HEK293 (cell line): ENCODE measurements at regions not wholly inside any gene's neighbourhood (a gene's known extent, or its start where the extent isn't known, plus 50 kb on each side); places are given as distances from the start of the nearest gene placed in this dataset.
"Not testable (repeated sequence)": the region's sequence is repeated elsewhere in the genome, so short reads cannot be mapped to it uniquely, and the experiment has no call there.

Experiments
- CTCF ChIA-PET: fragments of 350-600 bp; formaldehyde crosslinking; extraction: SDS; loops from one replicate; lab custom pipeline; 2021; ENCODE audit warnings: antibody characterized with exemption; lab: Yijun Ruan, JAX
- POLR2A ChIA-PET: fragments of 300-600 bp; formaldehyde crosslinking; extraction: SDS; loops from one replicate; lab custom pipeline; 2020; ENCODE audit warnings: antibody characterized with exemption, inconsistent platforms; lab: Yijun Ruan, JAX
- H3K27ac ChIP-seq: fragments of 200-500 bp; sonication (Bioruptor generic); 2 replicates; pipeline ENCODE4 v1.5.1; 2014; ENCODE audit warnings: low read depth, low read length, control low read depth, inconsistent platforms; ENCODE audit errors: extremely low read depth
- H3K36me3 ChIP-seq, 2 experiments: fragments of 200-500 bp in 1 of 2; sonication (Bioruptor generic) in 1 of 2; 1 replicate in 1 of 2; 2 replicates in 1 of 2; pipeline ENCODE4 v1.5.1; 2014 to 2017; ENCODE audit warnings: inconsistent platforms in 2 of 2, low read length in 2 of 2; ENCODE audit not compliant: control insufficient read depth in 2 of 2, insufficient read depth in 1 of 2
- H3K4me1 ChIP-seq: fragments of 200-500 bp; sonication (Bioruptor generic); 2 replicates; pipeline ENCODE4 v1.5.1; 2014; ENCODE audit warnings: mild to moderate bottlenecking, low read length, inconsistent platforms; ENCODE audit not compliant: control insufficient read depth, insufficient read depth
- H3K4me3 ChIP-seq: 2 replicates; pipeline ENCODE4 v1.5.1; 2011; ENCODE audit warnings: low read depth, mild to moderate bottlenecking, control low read depth, low read length, moderate library complexity
- H3K9me3 ChIP-seq: fragments of 200-500 bp; sonication (Bioruptor generic); 2 replicates; pipeline ENCODE4 v1.5.1; 2014; ENCODE audit warnings: low read depth, low read length, inconsistent platforms; ENCODE audit not compliant: control insufficient read depth, insufficient read depth
- TCF7L2 ChIP-seq: IDR thresholded peaks from 2 replicates; pipeline ENCODE4 v1.6.1; 2011; ENCODE audit warnings: low read depth, mild to moderate bottlenecking, inconsistent platforms, low read length, moderate library complexity, borderline replicate concordance
- ZBTB10 ChIP-seq: fragments of 450-650 bp; formaldehyde crosslinking; IDR thresholded peaks from 2 replicates; pipeline ENCODE4 v1.5.1; 2016; ENCODE audit warnings: missing biosample characterization, missing genetic modification characterization
- ZBTB17 ChIP-seq: fragments of 450-650 bp; formaldehyde crosslinking; IDR thresholded peaks from 2 replicates; pipeline ENCODE4 v1.5.1; 2016; ENCODE audit warnings: missing biosample characterization, missing genetic modification characterization
- ZBTB7A ChIP-seq: fragments of 450-650 bp; formaldehyde crosslinking; IDR thresholded peaks from 2 replicates; pipeline ENCODE4 v1.5.1; 2016; ENCODE audit warnings: low read depth, missing biosample characterization, missing genetic modification characterization
- ZFP3 ChIP-seq: fragments of 450-650 bp; formaldehyde crosslinking; IDR thresholded peaks from 2 replicates; pipeline ENCODE4 v1.5.1; 2016; ENCODE audit warnings: low read depth, missing biosample characterization, missing genetic modification characterization
- ZFP41 ChIP-seq: fragments of 450-650 bp; formaldehyde crosslinking; IDR thresholded peaks from 2 replicates; pipeline ENCODE4 v1.5.1; 2016; ENCODE audit warnings: missing biosample characterization, missing genetic modification characterization, borderline replicate concordance
- ZNF140 ChIP-seq: fragments of 450-650 bp; formaldehyde crosslinking; IDR thresholded peaks from 2 replicates; pipeline ENCODE4 v1.5.1; 2016; ENCODE audit warnings: missing biosample characterization, missing genetic modification characterization
- ZNF19 ChIP-seq: fragments of 450-650 bp; formaldehyde crosslinking; IDR thresholded peaks from 2 replicates; pipeline ENCODE4; 2016; ENCODE audit warnings: missing biosample characterization, missing genetic modification characterization, low read depth
- ZNF211 ChIP-seq: fragments of 450-650 bp; formaldehyde crosslinking; IDR thresholded peaks from 2 replicates; pipeline ENCODE4 v1.5.1; 2016; ENCODE audit warnings: low read depth, missing biosample characterization, missing genetic modification characterization
- ZNF23 ChIP-seq: fragments of 450-650 bp; formaldehyde crosslinking; IDR thresholded peaks from 2 replicates; pipeline ENCODE4 v1.5.1; 2016; ENCODE audit warnings: missing biosample characterization, missing genetic modification characterization, borderline replicate concordance
- ZNF302 ChIP-seq: fragments of 450-650 bp; formaldehyde crosslinking; IDR thresholded peaks from 2 replicates; pipeline ENCODE4 v1.5.1; 2016; ENCODE audit warnings: missing biosample characterization, missing genetic modification characterization, low read depth
- ZNF341 ChIP-seq: fragments of 450-650 bp; formaldehyde crosslinking; IDR thresholded peaks from 2 replicates; pipeline ENCODE4; 2016; ENCODE audit warnings: low read depth, missing biosample characterization, missing genetic modification characterization
- ZNF501 ChIP-seq: fragments of 450-650 bp; formaldehyde crosslinking; IDR thresholded peaks from 2 replicates; pipeline ENCODE4 v1.5.1; 2016; ENCODE audit warnings: missing biosample characterization, missing genetic modification characterization
- ZNF518A ChIP-seq: fragments of 450-650 bp; formaldehyde crosslinking; conservative IDR thresholded peaks from 2 replicates; pipeline ENCODE4 v1.5.1; 2016; ENCODE audit warnings: low read depth, missing biosample characterization, missing genetic modification characterization
- ZNF530 ChIP-seq: fragments of 450-650 bp; formaldehyde crosslinking; IDR thresholded peaks from 2 replicates; pipeline ENCODE4 v1.5.1; 2016; ENCODE audit warnings: low read depth, missing biosample characterization, missing genetic modification characterization
- ZNF544 ChIP-seq: fragments of 450-650 bp; formaldehyde crosslinking; IDR thresholded peaks from 2 replicates; pipeline ENCODE4 v1.5.0; 2017; ENCODE audit warnings: missing biosample characterization, missing genetic modification characterization
- ZNF548 ChIP-seq: fragments of 450-650 bp; formaldehyde crosslinking; IDR thresholded peaks from 2 replicates; pipeline ENCODE4 v1.5.1; 2016; ENCODE audit warnings: missing biosample characterization, missing genetic modification characterization
- ZNF580 ChIP-seq: fragments of 450-650 bp; formaldehyde crosslinking; IDR thresholded peaks from 2 replicates; pipeline ENCODE4 v1.5.1; 2016; ENCODE audit warnings: missing biosample characterization, missing genetic modification characterization
- ZNF596 ChIP-seq: fragments of 450-650 bp; IDR thresholded peaks from 2 replicates; pipeline ENCODE4 v1.5.0; 2018; ENCODE audit warnings: missing biosample characterization, mild to moderate bottlenecking, missing genetic modification characterization, moderate library complexity
- ZNF600 ChIP-seq: fragments of 450-650 bp; formaldehyde crosslinking; IDR thresholded peaks from 2 replicates; pipeline ENCODE4 v1.5.1; 2016; ENCODE audit warnings: missing biosample characterization, missing genetic modification characterization
- ZNF654 ChIP-seq: fragments of 450-650 bp; formaldehyde crosslinking; IDR thresholded peaks from 2 replicates; pipeline ENCODE4 v1.5.1; 2016; ENCODE audit warnings: low read depth, missing biosample characterization, missing genetic modification characterization
- ZNF777 ChIP-seq: fragments of 450-650 bp; formaldehyde crosslinking; IDR thresholded peaks from 2 replicates; pipeline ENCODE4 v1.5.1; 2017; ENCODE audit warnings: missing biosample characterization, missing genetic modification characterization, borderline replicate concordance
- ZSCAN4 ChIP-seq: fragments of 450-650 bp; formaldehyde crosslinking; IDR thresholded peaks from 2 replicates; pipeline ENCODE4 v1.5.1; 2017; ENCODE audit warnings: missing biosample characterization, missing genetic modification characterization

GRCh38 chr20:48120120-48120519, 334.8 kb upstream of the SULF2 start:
- Histone ChIP-seq H3K27ac (no peak overlapping the region), H3K36me3 (no peaks in the 10 kb centered on the region), H3K4me3 (no peak overlapping the region), H3K9me3 (no peaks in the 10 kb centered on the region), H3K4me1 (no peaks in the 10 kb centered on the region)
- POLR2A ChIA-PET: no interaction called here
- no peak for TF ChIP-seq ZNF341
- TF ChIP-seq ZNF777 (tag by site-specific recombination): no peak
- TF ChIP-seq ZNF518A (tag by site-specific recombination): no peak
- TF ChIP-seq ZNF548 (tag by site-specific recombination): no peak
- TF ChIP-seq ZNF544 (tag by site-specific recombination): no peak
- TF ChIP-seq ZNF23: no peak
- TF ChIP-seq ZFP3 (tag by site-specific recombination): no peak
- TF ChIP-seq ZBTB17: no peak
- TF ChIP-seq ZNF211 (tag by site-specific recombination): no peak
- no peak for TF ChIP-seq ZNF19 (tag by site-specific recombination)
- no peak for TF ChIP-seq ZFP41 (tag by site-specific recombination)
- TF ChIP-seq ZSCAN4 (tag by site-specific recombination): no peak
- TF ChIP-seq ZNF530 (tag by site-specific recombination): no peak
- TF ChIP-seq TCF7L2: no peak
- TF ChIP-seq ZNF501 (tag by site-specific recombination): no peak
- TF ChIP-seq ZNF600 (tag by site-specific recombination): no peak
- CTCF ChIA-PET: interaction anchor here (0.9 kb wide), 1 partner anchor 456 kb away, joined by 3 read pairs; no protein-coding TSS in a partner anchor

GRCh38 chr20:48119389-48119788, 334.1 kb upstream of the SULF2 start:
- H3K9me3 ChIP-seq, CTCF ChIA-PET, H3K4me1 ChIP-seq, H3K4me3 ChIP-seq, POLR2A ChIA-PET, H3K27ac ChIP-seq, H3K36me3 ChIP-seq: not testable (repeated sequence)

- H3K4me3 ChIP-seq: no peak overlapping the region
- TF ChIP-seq ZNF140 (tag by site-specific recombination) (no peak), ZNF596 (tag by site-specific recombination) (no peak), ZNF302 (no peak), ZNF580 (tag by site-specific recombination) (no peak), ZNF654 (tag by site-specific recombination) (no peak), TCF7L2 (no peak), ZBTB10 (no peak), ZBTB7A (no peak)
- POLR2A ChIA-PET: no interaction called here
- no peaks in the 10 kb centered on the region for H3K9me3 ChIP-seq
- no peak overlapping the region for H3K27ac ChIP-seq
- no peaks in the 10 kb centered on the region for H3K4me1 ChIP-seq
- H3K36me3 ChIP-seq: no peaks in the 10 kb centered on the region
- CTCF ChIA-PET: no interaction called here
These were observed 330.2 kb upstream of the SULF2 start for GRCh38 chr20:48115502-48115901.
